ENCODE measurements at regions not wholly inside any gene's neighbourhood (a gene's known extent, or its start where the extent isn't known, plus 50 kb on each side); places are given as distances from the start of the nearest gene placed in this dataset.

DNA sequence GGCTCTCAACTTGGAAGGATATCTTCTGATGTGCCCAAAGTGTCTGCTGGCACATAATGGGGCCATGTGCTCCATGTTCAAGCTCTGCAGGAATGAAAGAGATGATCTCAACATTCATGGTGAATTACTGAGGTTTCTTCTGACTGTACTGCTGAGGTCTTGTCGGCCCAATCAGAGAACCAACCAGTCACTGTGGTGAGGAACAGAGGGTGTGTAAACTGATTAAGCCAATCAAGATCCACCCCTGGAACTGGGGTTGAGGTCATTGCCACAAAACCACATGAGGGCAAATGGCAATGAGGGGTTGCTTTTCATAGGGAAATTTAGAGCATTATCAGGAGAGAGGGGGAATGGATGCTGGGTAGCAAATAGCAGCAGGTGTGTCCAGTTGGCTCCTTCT, 152.3 kb upstream of the RAG2 start:
- TF ChIP-seq, protein P1, sequence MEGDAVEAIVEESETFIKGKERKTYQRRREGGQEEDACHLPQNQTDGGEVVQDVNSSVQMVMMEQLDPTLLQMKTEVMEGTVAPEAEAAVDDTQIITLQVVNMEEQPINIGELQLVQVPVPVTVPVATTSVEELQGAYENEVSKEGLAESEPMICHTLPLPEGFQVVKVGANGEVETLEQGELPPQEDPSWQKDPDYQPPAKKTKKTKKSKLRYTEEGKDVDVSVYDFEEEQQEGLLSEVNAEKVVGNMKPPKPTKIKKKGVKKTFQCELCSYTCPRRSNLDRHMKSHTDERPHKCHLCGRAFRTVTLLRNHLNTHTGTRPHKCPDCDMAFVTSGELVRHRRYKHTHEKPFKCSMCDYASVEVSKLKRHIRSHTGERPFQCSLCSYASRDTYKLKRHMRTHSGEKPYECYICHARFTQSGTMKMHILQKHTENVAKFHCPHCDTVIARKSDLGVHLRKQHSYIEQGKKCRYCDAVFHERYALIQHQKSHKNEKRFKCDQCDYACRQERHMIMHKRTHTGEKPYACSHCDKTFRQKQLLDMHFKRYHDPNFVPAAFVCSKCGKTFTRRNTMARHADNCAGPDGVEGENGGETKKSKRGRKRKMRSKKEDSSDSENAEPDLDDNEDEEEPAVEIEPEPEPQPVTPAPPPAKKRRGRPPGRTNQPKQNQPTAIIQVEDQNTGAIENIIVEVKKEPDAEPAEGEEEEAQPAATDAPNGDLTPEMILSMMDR (IDR thresholded peaks at IDR 0.05), result no peak
- TF ChIP-seq POLR2AphosphoS5 (IDR thresholded peaks at IDR 0.05; ENCODE audit: low read depth, low read length), result no peak
- no peak for TF ChIP-seq TCF7L2 (IDR thresholded peaks at IDR 0.05; ENCODE audit: low read depth, low read length)
- TF ChIP-seq, protein P2, sequence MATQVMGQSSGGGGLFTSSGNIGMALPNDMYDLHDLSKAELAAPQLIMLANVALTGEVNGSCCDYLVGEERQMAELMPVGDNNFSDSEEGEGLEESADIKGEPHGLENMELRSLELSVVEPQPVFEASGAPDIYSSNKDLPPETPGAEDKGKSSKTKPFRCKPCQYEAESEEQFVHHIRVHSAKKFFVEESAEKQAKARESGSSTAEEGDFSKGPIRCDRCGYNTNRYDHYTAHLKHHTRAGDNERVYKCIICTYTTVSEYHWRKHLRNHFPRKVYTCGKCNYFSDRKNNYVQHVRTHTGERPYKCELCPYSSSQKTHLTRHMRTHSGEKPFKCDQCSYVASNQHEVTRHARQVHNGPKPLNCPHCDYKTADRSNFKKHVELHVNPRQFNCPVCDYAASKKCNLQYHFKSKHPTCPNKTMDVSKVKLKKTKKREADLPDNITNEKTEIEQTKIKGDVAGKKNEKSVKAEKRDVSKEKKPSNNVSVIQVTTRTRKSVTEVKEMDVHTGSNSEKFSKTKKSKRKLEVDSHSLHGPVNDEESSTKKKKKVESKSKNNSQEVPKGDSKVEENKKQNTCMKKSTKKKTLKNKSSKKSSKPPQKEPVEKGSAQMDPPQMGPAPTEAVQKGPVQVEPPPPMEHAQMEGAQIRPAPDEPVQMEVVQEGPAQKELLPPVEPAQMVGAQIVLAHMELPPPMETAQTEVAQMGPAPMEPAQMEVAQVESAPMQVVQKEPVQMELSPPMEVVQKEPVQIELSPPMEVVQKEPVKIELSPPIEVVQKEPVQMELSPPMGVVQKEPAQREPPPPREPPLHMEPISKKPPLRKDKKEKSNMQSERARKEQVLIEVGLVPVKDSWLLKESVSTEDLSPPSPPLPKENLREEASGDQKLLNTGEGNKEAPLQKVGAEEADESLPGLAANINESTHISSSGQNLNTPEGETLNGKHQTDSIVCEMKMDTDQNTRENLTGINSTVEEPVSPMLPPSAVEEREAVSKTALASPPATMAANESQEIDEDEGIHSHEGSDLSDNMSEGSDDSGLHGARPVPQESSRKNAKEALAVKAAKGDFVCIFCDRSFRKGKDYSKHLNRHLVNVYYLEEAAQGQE (IDR thresholded peaks at IDR 0.05; ENCODE audit: insufficient read depth in 1 of 2, low read depth in 2 of 2, low read length in 1 of 2), result no peak

Data from Panc1 (cell line).